ENCODE measurements at regions not wholly inside any gene's neighbourhood (a gene's known extent, or its start where the extent isn't known, plus 50 kb on each side); places are given as distances from the start of the nearest gene placed in this dataset.
"Not testable (repeated sequence)": the region's sequence is repeated elsewhere in the genome, so short reads cannot be mapped to it uniquely, and the experiment has no call there.

DNA sequence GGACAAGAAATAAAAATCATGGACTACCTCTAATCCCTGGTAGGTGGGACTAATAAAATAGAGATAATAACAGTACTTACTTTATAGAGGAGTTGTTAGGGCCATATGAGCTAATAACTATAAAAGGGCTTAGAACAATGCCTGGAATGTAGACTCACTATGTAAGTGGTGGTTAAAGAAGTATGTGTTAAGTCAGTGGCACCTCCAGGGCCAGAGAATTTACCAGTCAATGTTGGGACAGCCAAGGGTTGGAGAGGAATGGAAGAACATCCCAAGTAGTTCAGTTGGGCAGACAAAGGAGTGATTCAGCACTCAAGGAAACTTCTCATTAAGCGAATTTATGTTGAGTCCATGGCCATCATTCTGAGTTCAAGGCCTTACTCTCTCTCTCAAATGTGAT is 116.8 kb downstream of the OTOR start:
- DNase-seq = no peak

DNA sequence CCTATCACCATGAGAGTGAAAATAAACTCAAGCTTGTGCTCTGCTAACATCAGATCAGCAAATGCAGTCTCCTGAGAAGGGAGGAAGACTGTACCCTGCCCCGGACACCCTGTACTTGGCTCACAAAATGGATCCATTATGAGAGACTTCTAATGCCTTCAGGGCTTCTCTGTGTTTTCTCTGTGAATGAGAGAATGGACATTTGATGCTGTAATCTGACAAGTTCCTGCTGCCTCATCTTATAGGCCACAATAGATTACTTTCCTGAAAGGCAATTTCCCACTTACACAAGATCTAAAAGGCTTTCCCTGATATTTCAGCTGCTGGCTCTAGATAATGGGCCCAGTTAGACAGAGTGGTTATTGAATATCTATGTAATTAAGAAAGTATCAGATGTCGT is 117.2 kb downstream of the OTOR start:
- no peak for DNase-seq

DNA sequence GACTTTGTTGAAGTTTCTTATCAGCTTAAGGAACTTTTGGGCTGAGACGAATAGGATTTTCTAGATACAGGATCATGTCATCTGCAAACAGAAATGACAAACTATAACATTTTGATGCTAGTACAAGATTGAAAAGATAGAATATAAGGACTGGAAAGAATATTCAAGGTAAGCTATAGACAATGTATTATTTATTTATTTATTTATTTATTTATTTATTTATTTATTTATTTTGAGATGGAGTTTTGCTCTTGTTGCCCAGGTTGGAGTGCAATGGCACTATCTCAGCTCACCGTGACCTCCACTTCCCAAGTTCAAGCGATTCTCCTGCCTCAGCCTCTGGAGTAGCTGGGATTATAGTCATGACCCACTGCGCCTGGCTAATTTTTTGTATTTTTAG is 125.0 kb downstream of the OTOR start:
- DNase-seq = not testable (repeated sequence)

GRCh38 chr20:16877053-16877554 is 128.9 kb downstream of the OTOR start:
- no peak for DNase-seq

- no peak for DNase-seq
Observed at GRCh38 chr20:16885746-16886145, 137.6 kb downstream of the OTOR start.

GRCh38 chr20:16898433-16898832 is 150.3 kb downstream of the OTOR start:
- no peak for DNase-seq

GRCh38 chr20:16902662-16903061 is 154.5 kb downstream of the OTOR start:
- no peak for DNase-seq

DNA sequence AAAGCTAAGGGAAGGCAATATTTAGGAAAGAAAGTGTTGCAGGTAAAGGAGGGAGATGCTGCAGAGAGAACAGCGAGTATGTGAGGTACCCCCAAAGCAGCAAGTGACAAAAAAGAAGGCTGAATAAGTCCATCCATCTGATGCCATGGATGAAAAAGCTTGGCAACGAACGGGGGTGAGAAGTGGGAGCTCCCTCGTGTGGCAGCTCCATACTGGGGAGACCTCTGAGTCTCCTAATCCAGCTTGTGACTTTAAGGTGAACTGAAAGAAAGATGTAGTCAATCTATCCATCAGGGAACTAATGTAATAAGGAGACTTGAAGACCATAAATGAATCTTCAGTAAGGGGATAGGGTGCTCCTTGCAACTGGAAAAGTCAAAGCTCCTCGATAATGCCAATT is 156.6 kb downstream of the OTOR start:
- no peak for DNase-seq

- DNase-seq = no peak
Observed at GRCh38 chr20:16914277-16914676, 166.1 kb downstream of the OTOR start.

GRCh38 chr20:16916165-16916564 is 168.0 kb downstream of the OTOR start:
- no peak for DNase-seq

GRCh38 chr20:16917636-16918035 is 169.5 kb downstream of the OTOR start:
- no peak for DNase-seq

GRCh38 chr20:16918366-16918765 is 170.2 kb downstream of the OTOR start:
- DNase-seq = no peak

- DNase-seq = no peak
Observed at GRCh38 chr20:16919841-16920240, 171.7 kb downstream of the OTOR start.

GRCh38 chr20:16922834-16923233 is 174.7 kb downstream of the OTOR start:
- no peak for DNase-seq

DNA sequence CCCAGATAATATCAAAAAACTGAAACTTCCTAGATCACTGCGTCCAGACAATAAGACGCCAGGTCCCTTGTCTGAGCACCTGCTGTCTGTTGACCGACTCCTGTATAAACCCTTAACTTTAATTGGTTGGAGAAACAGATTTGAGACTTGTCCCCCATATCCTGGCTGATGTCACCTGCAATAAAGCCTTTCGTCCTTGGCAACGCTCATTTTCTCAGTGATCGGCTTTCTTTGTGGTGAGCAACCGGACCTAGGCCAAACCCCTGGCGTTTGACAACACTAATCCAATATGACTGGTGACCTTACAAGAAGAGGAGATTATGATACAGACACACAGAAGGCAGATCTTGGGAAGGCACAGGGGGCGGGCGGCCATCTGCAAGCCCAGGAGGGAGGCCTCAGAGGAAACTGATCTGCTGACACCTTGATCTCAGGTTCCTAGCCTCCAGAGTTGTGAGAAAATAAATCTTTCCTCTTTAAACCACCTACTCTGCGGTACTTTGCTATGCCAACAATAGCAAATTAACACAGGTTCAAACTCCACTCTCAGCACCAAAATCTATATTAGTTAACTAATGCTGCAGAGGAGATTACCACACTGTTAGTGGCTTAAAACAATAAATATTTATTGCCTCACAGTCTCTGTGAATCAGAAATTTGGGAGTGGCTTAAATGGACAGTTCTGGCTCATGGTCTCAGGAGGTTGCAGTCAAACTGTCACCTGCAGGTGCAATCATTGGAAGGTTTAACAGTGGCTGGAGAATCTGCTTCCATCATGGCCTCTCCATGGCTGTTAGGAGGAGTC is 178.7 kb downstream of the OTOR start:
- DNase-seq = no peak

- DNase-seq = no peak
Observed at GRCh38 chr20:16929756-16930155, 181.6 kb downstream of the OTOR start.

- DNase-seq = no peak
Observed at GRCh38 chr20:16930656-16931055, 182.5 kb downstream of the OTOR start.

DNA sequence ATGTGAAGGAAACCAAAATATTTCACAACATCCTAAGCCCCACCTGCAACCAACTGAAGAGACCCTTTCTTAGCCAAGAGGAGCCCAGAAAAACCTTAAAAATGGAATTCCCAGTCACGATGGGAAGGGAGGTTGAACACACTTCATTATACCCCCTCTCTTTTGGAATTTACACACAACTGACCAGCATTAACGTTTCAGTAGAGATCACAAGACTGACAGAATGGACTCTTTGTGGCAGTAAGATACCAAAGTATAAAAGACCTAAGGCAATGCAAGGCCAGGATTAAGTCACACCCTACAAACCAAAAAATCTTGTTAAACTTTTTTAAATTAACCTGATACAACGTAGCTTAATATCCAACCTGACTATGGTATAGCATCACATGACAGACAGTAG is 190.9 kb downstream of the OTOR start:
- DNase-seq = no peak

DNA sequence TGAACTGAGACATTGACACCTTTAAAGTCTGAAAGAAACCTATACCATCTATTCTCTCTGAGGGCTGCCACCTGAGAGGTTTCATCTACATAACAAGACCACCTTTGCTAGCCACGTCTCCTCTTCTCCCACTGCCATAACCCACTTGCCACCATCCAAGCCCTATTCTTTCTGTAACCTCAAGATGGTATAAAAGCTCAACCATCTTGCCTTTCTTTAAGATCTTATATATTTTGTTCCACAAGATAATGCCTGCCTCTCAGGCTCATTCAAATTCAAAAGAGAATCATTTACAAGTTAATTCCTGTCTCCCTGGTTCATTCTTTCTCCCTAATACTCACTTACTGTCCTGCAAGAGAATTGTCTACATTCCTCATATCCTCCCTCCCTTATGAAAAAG is 192.5 kb downstream of the OTOR start:
- no peak for DNase-seq

DNA sequence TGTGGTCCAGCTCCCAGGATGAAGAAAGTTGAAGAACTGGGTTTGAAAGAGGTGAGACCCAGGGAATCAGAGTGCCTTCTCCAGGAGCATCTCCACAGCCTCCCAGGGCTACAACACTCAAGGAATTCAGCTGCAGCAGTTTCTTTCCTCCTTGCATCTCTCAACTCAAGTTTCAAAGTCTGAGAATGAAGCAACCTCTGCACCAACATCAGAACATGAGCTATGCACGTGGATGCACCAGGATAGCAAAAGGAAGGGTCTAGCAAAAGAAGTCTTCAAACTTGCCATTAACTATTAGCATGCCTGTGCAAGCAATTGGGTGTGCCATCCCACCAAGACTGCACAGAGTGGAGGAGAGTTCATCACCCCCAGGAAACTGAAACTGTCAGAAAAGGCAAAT is 193.9 kb downstream of the OTOR start:
- no peak for DNase-seq

DNA sequence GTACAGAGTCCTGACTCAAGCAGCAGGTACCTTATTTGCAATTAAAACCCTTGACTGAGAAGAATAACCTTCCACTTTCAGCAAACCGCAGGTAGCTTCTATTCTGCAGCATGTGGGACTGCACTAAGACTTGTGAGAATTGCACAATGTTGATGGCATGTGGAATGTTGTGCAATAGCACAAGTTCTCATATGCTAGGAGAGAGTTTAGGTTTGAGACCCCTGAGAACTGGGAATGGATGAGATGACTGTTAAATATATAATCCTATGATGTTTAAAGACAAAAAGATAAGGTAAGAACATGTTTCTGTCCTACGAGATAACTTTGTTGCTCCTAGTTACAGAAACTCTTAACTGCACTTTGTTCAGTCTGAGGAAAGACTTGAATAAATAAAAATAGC is 194.6 kb downstream of the OTOR start:
- no peak for DNase-seq

DNA sequence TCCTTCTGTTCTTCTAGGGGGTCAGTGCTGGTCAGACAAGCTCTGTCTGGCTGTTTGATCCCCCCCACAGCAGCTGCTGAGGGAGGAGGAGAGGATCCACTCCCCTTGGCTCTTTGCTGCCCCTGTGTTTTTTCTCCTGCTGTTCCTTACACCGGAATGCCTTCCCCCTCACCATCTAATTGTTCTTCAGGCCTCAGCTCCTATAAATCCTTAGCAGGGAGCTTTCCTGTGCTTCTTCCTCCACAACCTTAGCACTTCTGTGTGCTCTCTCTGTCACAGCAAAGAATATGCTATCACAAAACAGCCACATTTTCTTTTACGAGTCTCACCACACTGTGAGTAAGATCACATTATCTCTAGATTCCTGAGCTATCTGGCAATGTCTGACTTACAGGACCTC is 196.6 kb downstream of the OTOR start:
- no peak for DNase-seq

- no peak for DNase-seq
Observed at GRCh38 chr20:16945619-16946018, 197.5 kb downstream of the OTOR start.

DNA sequence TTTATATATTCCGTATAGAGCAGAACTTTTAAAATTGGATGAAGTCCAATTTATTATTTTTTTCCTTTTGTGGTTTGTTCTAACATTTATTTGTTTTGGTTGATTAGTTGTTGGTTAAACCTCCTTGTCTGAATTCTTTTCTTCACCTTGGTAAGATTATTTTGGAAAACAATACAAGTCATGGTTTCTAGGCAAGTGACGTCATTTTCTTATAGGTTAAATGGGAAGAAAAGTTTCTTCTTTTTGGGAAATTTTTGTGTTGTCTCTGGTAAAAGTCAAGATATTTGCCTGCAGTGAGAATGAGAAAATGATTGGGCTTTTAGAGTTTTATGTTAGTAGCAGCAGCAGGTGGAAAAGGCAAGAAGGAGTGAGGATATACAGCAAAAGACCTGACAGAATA is 197.9 kb downstream of the OTOR start:
- no peak for DNase-seq

DNA sequence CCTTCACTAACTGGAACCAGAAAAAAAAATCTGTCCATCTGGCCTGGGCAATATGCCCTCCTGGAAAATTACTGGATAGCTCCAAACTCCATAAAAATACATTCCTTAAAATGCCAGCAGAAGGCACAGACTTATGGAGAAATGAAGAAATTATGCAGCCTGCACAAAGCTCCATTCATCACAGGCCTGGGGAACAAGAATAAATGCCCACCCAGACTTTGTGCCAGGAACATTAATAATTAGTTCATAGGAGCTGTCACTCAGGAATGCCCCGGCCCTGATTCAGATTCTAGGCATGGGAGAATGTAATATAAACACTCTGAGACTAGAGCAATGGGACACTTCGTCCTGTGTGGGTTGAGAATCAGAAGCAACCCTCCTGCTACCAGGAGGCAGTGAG is 199.3 kb downstream of the OTOR start:
- no peak for DNase-seq
